ENCODE measurements at regions not wholly inside any gene's neighbourhood (a gene's known extent, or its start where the extent isn't known, plus 50 kb on each side); places are given as distances from the start of the nearest gene placed in this dataset.

- H3K27me3 Mint-ChIP-seq = peaks cover 3% of the 10 kb centered on the region
- H3K36me3 Mint-ChIP-seq = no peaks in the 10 kb centered on the region
- H3K4me3 Mint-ChIP-seq = no peak overlapping the region
- H3K27ac Mint-ChIP-seq = no peak overlapping the region
- DNase-seq (ENCODE audit: low spot score in 2 of 2) = no peak
- peaks cover 2% of the 10 kb centered on the region for H3K4me1 Mint-ChIP-seq
- no peak for ATAC-seq (ENCODE audit: low read depth)
- H3K9me3 Mint-ChIP-seq = no peaks in the 10 kb centered on the region
These were observed 78.8 kb downstream of the GSC start for GRCh38 chr14:94690896-94691659.

DNA sequence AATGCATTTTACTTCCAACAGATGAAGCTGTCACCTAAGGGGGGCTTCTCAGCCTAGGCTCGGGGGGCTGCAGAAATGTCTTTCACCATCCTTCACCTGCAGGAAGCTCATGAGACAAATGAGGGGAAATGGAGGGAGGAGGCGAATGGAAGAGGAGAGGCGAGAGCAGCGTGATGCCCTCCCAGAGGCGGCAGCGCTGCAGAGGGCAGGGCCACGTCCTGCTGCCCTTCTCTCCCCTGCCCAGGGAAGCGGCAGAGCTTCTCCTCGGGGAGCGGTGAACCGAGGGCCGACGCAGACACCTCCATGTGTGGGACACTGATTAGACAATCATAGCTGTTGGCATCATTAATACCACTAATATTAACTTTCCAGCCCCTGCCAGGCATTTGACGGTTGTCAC lies 78.3 kb downstream of the SERPINA3 start:
- peaks cover 2% of the 10 kb centered on the region for H3K4me1 Mint-ChIP-seq
- H3K4me3 Mint-ChIP-seq = no peak overlapping the region
- no peaks in the 10 kb centered on the region for H3K9me3 Mint-ChIP-seq
- DNase-seq (ENCODE audit: low spot score in 2 of 2) (no peak), ATAC-seq (ENCODE audit: low read depth) (no peak)
- H3K36me3 Mint-ChIP-seq = no peaks in the 10 kb centered on the region
- H3K27ac Mint-ChIP-seq = no peak overlapping the region
- H3K27me3 Mint-ChIP-seq = peaks cover 3% of the 10 kb centered on the region

DNA sequence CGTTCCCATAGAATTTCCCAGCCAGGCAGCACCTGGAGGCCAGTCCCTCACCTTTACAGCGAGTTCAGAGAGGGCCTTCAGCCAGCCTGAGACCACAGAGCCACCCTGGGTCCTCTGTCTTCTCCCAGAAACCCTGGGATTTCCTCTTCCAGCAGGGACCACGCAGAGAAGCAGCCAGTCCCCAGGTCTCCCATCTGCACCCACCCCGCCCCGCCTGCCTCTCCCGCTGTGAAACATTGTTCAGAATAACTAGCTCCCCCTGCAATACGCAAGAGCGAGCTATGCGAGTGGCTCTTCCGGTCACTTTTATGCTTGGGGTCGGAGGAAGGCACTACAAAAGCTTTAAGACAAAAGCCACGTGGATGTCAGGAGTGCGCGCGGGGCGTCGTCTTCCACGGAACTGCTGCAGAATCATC lies 77.8 kb downstream of the SERPINA3 start:
- Mint-ChIP-seq H3K4me1 (peaks cover 2% of the 10 kb centered on the region), H3K27ac (no peak overlapping the region), H3K4me3 (no peak overlapping the region), H3K36me3 (no peaks in the 10 kb centered on the region), H3K9me3 (no peaks in the 10 kb centered on the region), H3K27me3 (peaks cover 3% of the 10 kb centered on the region)
- DNase-seq (ENCODE audit: low spot score in 2 of 2) (no peak), ATAC-seq (ENCODE audit: low read depth) (no peak)

GRCh38 chr14:94689218-94689984 lies 77.2 kb downstream of the SERPINA3 start:
- ATAC-seq (ENCODE audit: low read depth) = no peak
- Mint-ChIP-seq H3K27me3 (peaks cover 3% of the 10 kb centered on the region), H3K9me3 (no peaks in the 10 kb centered on the region), H3K4me1 (peaks cover 2% of the 10 kb centered on the region), H3K36me3 (no peaks in the 10 kb centered on the region), H3K27ac (no peak overlapping the region), H3K4me3 (no peak overlapping the region)
- peak in 1 of 2 donors; percentile 24 for DNase-seq (ENCODE audit: low spot score in 2 of 2)

GRCh38 chr14:94686511-94687160 lies 74.4 kb downstream of the SERPINA3 start:
- Mint-ChIP-seq H3K27me3 (peaks cover 3% of the 10 kb centered on the region), H3K9me3 (no peaks in the 10 kb centered on the region), H3K36me3 (no peaks in the 10 kb centered on the region), H3K4me1 (peaks cover 2% of the 10 kb centered on the region), H3K4me3 (no peak overlapping the region), H3K27ac (no peak overlapping the region)
- no peak for DNase-seq (ENCODE audit: low spot score in 2 of 2)
- no peak for ATAC-seq (ENCODE audit: low read depth)

GRCh38 chr14:94685681-94686485 lies 73.7 kb downstream of the SERPINA3 start:
- H3K27me3 Mint-ChIP-seq = peaks cover 3% of the 10 kb centered on the region
- H3K9me3 Mint-ChIP-seq = no peaks in the 10 kb centered on the region
- DNase-seq (ENCODE audit: low spot score in 2 of 2) (no peak), ATAC-seq (ENCODE audit: low read depth) (no peak)
- H3K4me1 Mint-ChIP-seq = peaks cover 2% of the 10 kb centered on the region
- no peak overlapping the region for H3K27ac Mint-ChIP-seq
- no peak overlapping the region for H3K4me3 Mint-ChIP-seq
- H3K36me3 Mint-ChIP-seq = no peaks in the 10 kb centered on the region

- DNase-seq (ENCODE audit: low spot score in 2 of 2) (no peak), ATAC-seq (ENCODE audit: low read depth) (no peak)
- Mint-ChIP-seq H3K27ac (no peak overlapping the region), H3K4me3 (no peak overlapping the region), H3K36me3 (no peaks in the 10 kb centered on the region), H3K9me3 (no peaks in the 10 kb centered on the region), H3K4me1 (peaks cover 2% of the 10 kb centered on the region), H3K27me3 (peaks cover 1% of the 10 kb centered on the region)
These were observed 73.0 kb downstream of the SERPINA3 start for GRCh38 chr14:94685166-94685581.

GRCh38 chr14:94682736-94683135 lies 70.5 kb downstream of the SERPINA3 start:
- no peak for DNase-seq (ENCODE audit: low spot score in 2 of 2)
- Mint-ChIP-seq H3K36me3 (no peaks in the 10 kb centered on the region), H3K4me3 (no peak overlapping the region), H3K27ac (no peak overlapping the region), H3K4me1 (no peaks in the 10 kb centered on the region), H3K9me3 (no peaks in the 10 kb centered on the region), H3K27me3 (peaks cover 2% of the 10 kb centered on the region)
- no peak for ATAC-seq (ENCODE audit: low read depth)

DNA sequence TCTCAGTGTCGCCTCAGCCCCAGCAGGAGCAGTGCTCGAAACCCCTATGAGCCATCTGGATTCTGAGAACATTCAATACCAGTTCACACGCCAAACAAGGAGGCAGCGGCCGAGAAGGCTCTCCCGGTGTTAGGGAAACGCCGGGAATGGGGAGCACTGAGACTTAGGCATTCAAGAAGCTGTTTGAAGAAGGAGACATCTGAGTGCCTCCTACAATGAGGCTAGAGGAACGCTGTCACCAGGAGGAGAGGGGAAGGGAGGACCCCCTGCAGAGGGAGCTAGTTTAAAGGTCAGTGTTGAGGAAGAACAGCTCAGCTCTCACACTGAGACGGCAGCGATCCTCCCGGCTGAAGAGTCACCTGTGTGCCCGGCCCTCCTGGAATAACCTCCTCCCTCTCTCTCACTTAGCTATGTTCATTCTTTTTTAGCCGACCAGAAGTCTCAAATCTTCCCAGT lies 69.9 kb downstream of the SERPINA3 start:
- Mint-ChIP-seq H3K4me3 (no peak overlapping the region), H3K4me1 (no peaks in the 10 kb centered on the region), H3K9me3 (peaks cover 2% of the 10 kb centered on the region), H3K36me3 (no peaks in the 10 kb centered on the region), H3K27me3 (peaks cover 5% of the 10 kb centered on the region), H3K27ac (no peak overlapping the region)
- no peak for ATAC-seq (ENCODE audit: low read depth)
- no peak for DNase-seq (ENCODE audit: low spot score in 2 of 2)

- Mint-ChIP-seq H3K4me3 (no peak overlapping the region), H3K9me3 (peaks cover 2% of the 10 kb centered on the region), H3K36me3 (no peaks in the 10 kb centered on the region), H3K27me3 (peaks cover 5% of the 10 kb centered on the region), H3K27ac (no peak overlapping the region), H3K4me1 (no peaks in the 10 kb centered on the region)
- no peak for DNase-seq (ENCODE audit: low spot score in 2 of 2)
- ATAC-seq (ENCODE audit: low read depth) = no peak
These were observed 69.3 kb downstream of the SERPINA3 start for GRCh38 chr14:94681300-94682060.

DNA sequence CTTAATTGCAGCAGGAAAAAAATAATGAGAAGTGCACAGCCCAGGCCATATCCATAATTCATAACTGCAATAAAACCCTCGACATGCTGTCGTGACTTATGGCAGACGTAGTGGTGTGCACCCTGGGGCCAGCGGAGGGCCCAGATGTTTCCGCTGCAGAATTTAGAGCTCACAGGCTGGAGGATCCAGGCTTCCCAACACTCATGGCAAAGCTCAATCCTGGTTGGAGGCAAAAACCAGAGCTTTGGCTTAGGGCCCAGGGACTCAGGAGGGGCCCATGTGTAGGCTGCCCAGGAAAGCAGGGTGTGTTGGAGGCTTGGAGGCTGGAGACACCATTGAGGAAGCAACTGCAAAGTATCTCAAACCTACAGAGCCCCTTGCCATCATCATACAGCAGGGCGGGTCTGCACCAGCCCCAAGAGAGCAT lies 68.7 kb downstream of the SERPINA3 start:
- no peak overlapping the region for H3K4me3 Mint-ChIP-seq

DNA sequence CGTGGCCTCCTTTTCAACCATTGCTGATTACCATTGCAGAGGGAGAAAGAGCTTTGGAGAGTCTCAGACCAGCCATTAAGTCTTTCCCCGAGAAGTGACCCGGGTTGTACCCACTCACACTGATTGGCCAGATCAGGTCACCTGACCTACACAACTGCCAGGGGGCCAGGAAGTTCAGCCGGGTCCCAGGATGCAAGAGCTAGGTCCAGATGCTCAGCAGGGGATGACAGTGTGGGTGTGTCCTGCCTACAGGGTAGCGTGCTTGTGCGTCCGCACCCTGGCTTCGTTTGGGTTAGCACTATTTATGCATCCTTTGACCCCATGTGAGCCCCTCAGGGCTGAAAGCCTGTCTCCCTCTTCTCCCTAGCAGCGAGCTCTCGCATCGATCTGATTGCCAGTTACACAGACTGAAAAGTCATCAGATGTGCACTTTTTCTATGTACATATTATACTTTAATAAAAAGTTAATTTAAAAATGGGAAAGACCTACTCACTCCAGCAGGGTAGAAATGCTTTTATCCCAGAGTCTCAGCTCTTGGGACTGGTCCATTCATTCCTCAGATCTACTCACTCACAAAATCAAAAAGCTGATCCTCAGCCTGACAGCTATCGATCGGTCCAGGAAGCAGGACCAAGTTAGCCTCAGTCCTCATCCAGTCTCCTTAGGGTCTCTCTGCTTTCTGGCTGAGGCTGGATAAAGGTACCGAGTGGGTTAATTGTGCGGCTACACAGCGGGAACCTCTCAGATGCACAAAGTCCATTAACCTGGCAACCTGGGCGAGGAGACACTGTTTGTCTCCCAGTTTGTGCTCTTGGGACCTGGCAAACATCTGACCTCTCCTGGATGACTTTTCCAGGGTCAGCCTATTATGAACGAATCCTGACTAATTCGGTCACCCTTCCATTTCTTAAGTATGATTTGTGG lies 68.0 kb downstream of the SERPINA3 start:
- Mint-ChIP-seq H3K4me1 (no peaks in the 10 kb centered on the region), H3K27ac (no peak overlapping the region), H3K9me3 (peaks cover 3% of the 10 kb centered on the region), H3K4me3 (no peak overlapping the region), H3K27me3 (peaks cover 6% of the 10 kb centered on the region), H3K36me3 (no peaks in the 10 kb centered on the region)
- DNase-seq (ENCODE audit: low spot score in 2 of 2) (no peak), ATAC-seq (ENCODE audit: low read depth) (no peak)

More for the DNA sequence above, 68.7 kb downstream of the SERPINA3 start:
- Mint-ChIP-seq H3K36me3 (no peaks in the 10 kb centered on the region), H3K4me1 (no peaks in the 10 kb centered on the region), H3K27me3 (peaks cover 5% of the 10 kb centered on the region), H3K27ac (no peak overlapping the region), H3K9me3 (peaks cover 2% of the 10 kb centered on the region)
- DNase-seq (ENCODE audit: low spot score in 2 of 2) (no peak), ATAC-seq (ENCODE audit: low read depth) (no peak)
